H9 (cell line): ENCODE measurements at regions not wholly inside any gene's neighbourhood (a gene's known extent, or its start where the extent isn't known, plus 50 kb on each side); places are given as distances from the start of the nearest gene placed in this dataset.

ENCODE experiments used
- DNase-seq: peaks from one replicate; pipeline ENCODE4 v3.0.0-alpha.2; 2017
- H2AFZ ChIP-seq: one replicate; pipeline ENCODE4 v1.6.1; 2013; ENCODE audit warnings: mild to moderate bottlenecking, low read length, control low read depth, moderate library complexity
- H2AK5ac ChIP-seq: 2 replicates; pipeline ENCODE4 v1.6.1; 2013; ENCODE audit warnings: low read length, control low read depth, mixed read lengths; ENCODE audit not compliant: insufficient read length
- H2BK120ac ChIP-seq: one replicate; pipeline ENCODE4 v1.6.1; 2013; ENCODE audit warnings: low read depth, mild to moderate bottlenecking, low read length, control low read depth, inconsistent platforms; ENCODE audit not compliant: poor library complexity, severe bottlenecking
- H2BK12ac ChIP-seq: 2 replicates; pipeline ENCODE4 v1.6.1; 2013; ENCODE audit warnings: low read length, control low read depth, mixed read lengths, low read depth; ENCODE audit not compliant: insufficient read length
- H2BK15ac ChIP-seq: 2 replicates; pipeline ENCODE4 v1.6.1; 2013; ENCODE audit warnings: low read depth, low read length, control low read depth
- H2BK20ac ChIP-seq: one replicate; pipeline ENCODE4 v1.6.1; 2013; ENCODE audit warnings: low read depth, mild to moderate bottlenecking, low read length, control low read depth, inconsistent platforms; ENCODE audit not compliant: poor library complexity, severe bottlenecking
- H2BK5ac ChIP-seq: 2 replicates; pipeline ENCODE4 v1.6.1; 2013; ENCODE audit warnings: low read length, control low read depth, mixed read lengths; ENCODE audit not compliant: insufficient read length
- H3K14ac ChIP-seq: 2 replicates; pipeline ENCODE4 v1.6.1; 2013; ENCODE audit warnings: low read length, control low read depth; ENCODE audit not compliant: insufficient read depth
- H3K18ac ChIP-seq: 2 replicates; pipeline ENCODE4 v1.6.1; 2013; ENCODE audit warnings: low read depth, mild to moderate bottlenecking, mixed read lengths, low read length, control low read depth; ENCODE audit not compliant: insufficient read length
- H3K23ac ChIP-seq: 2 replicates; pipeline ENCODE4 v1.6.1; 2013; ENCODE audit warnings: low read length, control low read depth, mixed read lengths, low read depth; ENCODE audit not compliant: insufficient read length
- H3K23me2 ChIP-seq: 2 replicates; pipeline ENCODE4 v1.6.1; 2013; ENCODE audit warnings: low read depth, mild to moderate bottlenecking, mixed read lengths, low read length, control low read depth; ENCODE audit not compliant: insufficient read length, poor library complexity, severe bottlenecking
- H3K27ac ChIP-seq: 2 replicates; pipeline ENCODE4 v1.5.1; 2013; ENCODE audit warnings: low read length, control low read depth, mixed read lengths, low read depth; ENCODE audit not compliant: insufficient read length
- H3K27me3 ChIP-seq: 2 replicates; pipeline ENCODE4 v1.6.1; 2013; ENCODE audit warnings: low read length, control low read depth, inconsistent platforms; ENCODE audit not compliant: insufficient read depth
- H3K4ac ChIP-seq: 2 replicates; pipeline ENCODE4 v1.6.1; 2013; ENCODE audit warnings: low read depth, mild to moderate bottlenecking, control low read depth, inconsistent platforms, low read length, moderate library complexity
- H3K4me1 ChIP-seq: 2 replicates; pipeline ENCODE4 v1.6.1; 2013; ENCODE audit warnings: low read length, control low read depth, inconsistent platforms; ENCODE audit not compliant: insufficient read depth
- H3K4me2 ChIP-seq: 2 replicates; pipeline ENCODE4 v1.6.1; 2013; ENCODE audit warnings: low read length, control low read depth, mixed read lengths; ENCODE audit not compliant: insufficient read length, insufficient read depth
- H3K56ac ChIP-seq: 2 replicates; pipeline ENCODE4 v1.6.1; 2013; ENCODE audit warnings: low read depth, mild to moderate bottlenecking, mixed read lengths, low read length, control low read depth; ENCODE audit not compliant: insufficient read length
- H3K79me1 ChIP-seq: 2 replicates; pipeline ENCODE4 v1.6.1; 2013; ENCODE audit warnings: low read depth, mild to moderate bottlenecking, moderate library complexity, low read length, control low read depth, inconsistent platforms; ENCODE audit not compliant: insufficient read depth, poor library complexity, severe bottlenecking
- H3K79me2 ChIP-seq: 2 replicates; pipeline ENCODE4 v1.6.1; 2013; ENCODE audit warnings: low read length, control low read depth, inconsistent platforms; ENCODE audit not compliant: insufficient read depth
- H3K9ac ChIP-seq: 2 replicates; pipeline ENCODE4 v1.6.1; 2013; ENCODE audit warnings: low read length, control low read depth, mixed read lengths; ENCODE audit not compliant: insufficient read length; ENCODE audit errors: extremely low read depth
- H3K9me3 ChIP-seq: one replicate; pipeline ENCODE4 v1.6.1; 2013; ENCODE audit warnings: low read depth, low read length, inconsistent platforms; ENCODE audit not compliant: control insufficient read depth
- H3T11ph ChIP-seq: one replicate; pipeline ENCODE4 v1.6.1; 2013; ENCODE audit warnings: mild to moderate bottlenecking, low read length, control low read depth, inconsistent platforms
- H4K20me1 ChIP-seq: one replicate; pipeline ENCODE4 v1.6.1; 2013; ENCODE audit not compliant: control insufficient read depth, insufficient read length, insufficient read depth
- H4K5ac ChIP-seq: 2 replicates; pipeline ENCODE4 v1.6.1; 2013; ENCODE audit warnings: low read depth, mild to moderate bottlenecking, mixed read lengths, low read length, control low read depth; ENCODE audit not compliant: insufficient read length
- H4K8ac ChIP-seq: replicated peaks from 2 replicates; pipeline ENCODE4 v1.6.1; 2013; ENCODE audit warnings: low read length, control low read depth, mixed read lengths, low read depth; ENCODE audit not compliant: insufficient read length
- H4K91ac ChIP-seq: 2 replicates; pipeline ENCODE4 v1.6.1; 2013; ENCODE audit warnings: low read depth, mild to moderate bottlenecking, moderate library complexity, mixed read lengths, low read length, control low read depth; ENCODE audit not compliant: insufficient read length
- H3K27ac Mint-ChIP-seq, 3 experiments: 2 replicates in 2 of 3; 3 replicates in 1 of 3; pipeline ENCODE4 v1.8.0; 2020 to 2021; ENCODE audit warnings: mixed read lengths in 3 of 3, mild to moderate bottlenecking in 1 of 3, moderate library complexity in 1 of 3
- H3K27me3 Mint-ChIP-seq: 2 replicates; pipeline ENCODE4 v1.8.0; 2021; ENCODE audit warnings: low read depth, mild to moderate bottlenecking, moderate library complexity, mixed read lengths
- H3K36me3 Mint-ChIP-seq, 3 experiments: 2 replicates in 2 of 3; 3 replicates in 1 of 3; pipeline ENCODE4 v1.8.0; 2020 to 2021; ENCODE audit warnings: low read depth in 3 of 3, mixed read lengths in 3 of 3; ENCODE audit not compliant: insufficient read depth in 1 of 3
- H3K4me1 Mint-ChIP-seq, 2 experiments: 2 replicates each; pipeline ENCODE4 v1.8.0; 2020; ENCODE audit warnings: mixed read lengths in 2 of 2
- H3K4me3 Mint-ChIP-seq, 2 experiments: 2 replicates in 1 of 2; 3 replicates in 1 of 2; pipeline ENCODE4 v1.8.0; 2020 to 2021; ENCODE audit warnings: mild to moderate bottlenecking in 2 of 2, mixed read lengths in 2 of 2, moderate library complexity in 1 of 2
- H3K9me3 Mint-ChIP-seq, 2 experiments: 2 replicates in 1 of 2; 3 replicates in 1 of 2; pipeline ENCODE4 v1.8.0; 2020; ENCODE audit warnings: mild to moderate bottlenecking in 2 of 2, mixed read lengths in 2 of 2, moderate library complexity in 1 of 2
- TF ChIP-seq, protein P1 (sequence below): fragments of 200-600 bp; sonication (generic); conservative IDR thresholded peaks from 3 replicates; pipeline ENCODE4 v1.8.0; 2021; ENCODE audit warnings: antibody characterized with exemption, mild to moderate bottlenecking

DNA sequence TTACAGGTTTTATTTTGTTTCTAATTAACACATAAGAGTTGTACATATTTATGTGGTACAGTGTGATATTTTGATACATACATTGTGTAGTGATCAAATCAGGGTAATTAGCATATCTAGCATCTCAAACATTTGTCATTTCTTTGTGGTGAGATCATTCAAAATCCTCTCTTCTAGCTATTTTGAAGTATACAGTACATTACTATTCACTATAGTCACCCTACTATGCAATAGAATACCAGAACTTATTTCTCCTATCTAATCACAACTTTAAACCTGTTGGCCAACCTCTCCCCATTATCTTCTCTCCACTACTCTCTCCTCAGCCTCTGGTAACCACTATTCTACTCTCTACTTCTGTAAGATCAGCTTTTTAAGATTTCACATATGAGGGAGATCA is 325.8 kb downstream of the CYP26B1 start:
- no peaks in the 10 kb centered on the region for H4K20me1 ChIP-seq
- H3K23me2 ChIP-seq: no peaks in the 10 kb centered on the region
- H3K4me3 Mint-ChIP-seq: no peak overlapping the region
- H3K27ac ChIP-seq: no peak overlapping the region
- H4K91ac ChIP-seq: no peak overlapping the region
- H3K4me1 Mint-ChIP-seq: peaks cover 0 to 3% of the 10 kb centered on the region in 2 experiments; a peak in 2 of 4 replicates
- DNase-seq: no peak
- no peak overlapping the region for H3K4me2 ChIP-seq
- H3T11ph ChIP-seq: no peak overlapping the region
- H3K18ac ChIP-seq: no peak overlapping the region
- TF ChIP-seq, protein P1, sequence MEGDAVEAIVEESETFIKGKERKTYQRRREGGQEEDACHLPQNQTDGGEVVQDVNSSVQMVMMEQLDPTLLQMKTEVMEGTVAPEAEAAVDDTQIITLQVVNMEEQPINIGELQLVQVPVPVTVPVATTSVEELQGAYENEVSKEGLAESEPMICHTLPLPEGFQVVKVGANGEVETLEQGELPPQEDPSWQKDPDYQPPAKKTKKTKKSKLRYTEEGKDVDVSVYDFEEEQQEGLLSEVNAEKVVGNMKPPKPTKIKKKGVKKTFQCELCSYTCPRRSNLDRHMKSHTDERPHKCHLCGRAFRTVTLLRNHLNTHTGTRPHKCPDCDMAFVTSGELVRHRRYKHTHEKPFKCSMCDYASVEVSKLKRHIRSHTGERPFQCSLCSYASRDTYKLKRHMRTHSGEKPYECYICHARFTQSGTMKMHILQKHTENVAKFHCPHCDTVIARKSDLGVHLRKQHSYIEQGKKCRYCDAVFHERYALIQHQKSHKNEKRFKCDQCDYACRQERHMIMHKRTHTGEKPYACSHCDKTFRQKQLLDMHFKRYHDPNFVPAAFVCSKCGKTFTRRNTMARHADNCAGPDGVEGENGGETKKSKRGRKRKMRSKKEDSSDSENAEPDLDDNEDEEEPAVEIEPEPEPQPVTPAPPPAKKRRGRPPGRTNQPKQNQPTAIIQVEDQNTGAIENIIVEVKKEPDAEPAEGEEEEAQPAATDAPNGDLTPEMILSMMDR: no peak
- no peak overlapping the region for H3K56ac ChIP-seq
- no peak overlapping the region for H3K14ac ChIP-seq
- no peaks in the 10 kb centered on the region for H3K79me1 ChIP-seq
- H3K27me3 Mint-ChIP-seq: peaks cover 3% of the 10 kb centered on the region; the same call in 1 of the 2 replicates
- no peak overlapping the region for H2BK15ac ChIP-seq
- H2BK120ac ChIP-seq: no peak overlapping the region
- no peaks in the 10 kb centered on the region for H3K79me2 ChIP-seq
- no peak overlapping the region for H4K5ac ChIP-seq
- no peak overlapping the region for H3K23ac ChIP-seq
- H3K27ac Mint-ChIP-seq: no peak overlapping the region
- peaks cover 0 to 10% (median 0%) of the 10 kb centered on the region in 3 experiments; a peak in 1 of 7 replicates for H3K36me3 Mint-ChIP-seq
- H3K4ac ChIP-seq: no peak overlapping the region
- no peak overlapping the region for H2BK12ac ChIP-seq
- H3K9me3 Mint-ChIP-seq: peaks cover 17 to 19% of the 10 kb centered on the region in 2 experiments
- H2AK5ac ChIP-seq: no peak overlapping the region
- no peaks in the 10 kb centered on the region for H3K27me3 ChIP-seq
- H3K9ac ChIP-seq: no peak overlapping the region
- no peaks in the 10 kb centered on the region for H3K9me3 ChIP-seq
- H2BK20ac ChIP-seq: no peak overlapping the region
- H3K4me1 ChIP-seq: no peaks in the 10 kb centered on the region
- no peak overlapping the region for H2AFZ ChIP-seq
- no peak overlapping the region for H2BK5ac ChIP-seq
- H4K8ac ChIP-seq: no peak overlapping the region
